NCI-H2227 (cell line): ENCODE measurements at regions not wholly inside any gene's neighbourhood (a gene's known extent, or its start where the extent isn't known, plus 50 kb on each side); places are given as distances from the start of the nearest gene placed in this dataset.
A peak's percentile ranks its signal among the peaks of the same experiment; 100 is the strongest.
"Not testable (repeated sequence)": the region's sequence is repeated elsewhere in the genome, so short reads cannot be mapped to it uniquely, and the experiment has no call there.

Experiments
- DNase-seq: peaks from one replicate; lab custom pipeline; 2025; ENCODE audit not compliant: unreplicated experiment; lab: John Stamatoyannopoulos, UW

DNA sequence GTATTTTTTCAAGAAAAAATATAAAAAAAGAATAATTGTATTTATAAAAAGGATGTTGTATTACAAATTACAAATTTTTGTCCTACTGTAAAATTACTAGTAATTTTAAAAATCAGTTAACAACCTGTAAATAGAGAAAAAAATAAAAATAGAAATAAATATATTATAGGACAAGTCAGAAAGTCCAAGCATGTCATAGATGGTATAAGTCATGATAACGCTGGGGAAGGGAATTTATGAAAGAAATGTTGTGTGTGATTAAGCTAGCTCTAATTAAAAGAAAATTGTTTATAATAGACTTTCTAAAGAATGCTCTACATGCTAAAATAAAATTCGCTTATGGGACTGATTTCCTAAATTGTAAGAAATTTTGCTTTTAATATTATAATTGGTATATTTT is 2329.9 kb downstream of the ARAP2 start:
- no peak for DNase-seq

DNA sequence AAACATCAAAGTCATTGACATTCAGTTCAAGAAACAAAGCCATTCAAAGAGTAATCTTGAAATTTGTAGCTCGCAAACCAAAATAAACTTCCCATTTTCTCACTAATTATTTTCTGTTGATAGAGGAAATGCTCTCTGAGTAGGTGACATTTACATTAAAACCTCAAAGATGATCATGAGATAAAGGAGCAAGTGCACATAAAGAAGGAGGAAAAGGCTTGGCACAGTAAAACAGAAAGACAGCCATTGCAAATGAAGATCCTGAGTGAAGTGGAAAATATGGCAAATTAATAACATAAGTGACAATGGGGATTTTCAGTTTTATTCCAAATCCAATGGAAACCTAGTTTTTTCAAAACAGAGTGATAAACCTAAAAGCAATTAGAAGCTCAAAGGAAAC is 2320.8 kb downstream of the ARAP2 start:
- no peak for DNase-seq

DNA sequence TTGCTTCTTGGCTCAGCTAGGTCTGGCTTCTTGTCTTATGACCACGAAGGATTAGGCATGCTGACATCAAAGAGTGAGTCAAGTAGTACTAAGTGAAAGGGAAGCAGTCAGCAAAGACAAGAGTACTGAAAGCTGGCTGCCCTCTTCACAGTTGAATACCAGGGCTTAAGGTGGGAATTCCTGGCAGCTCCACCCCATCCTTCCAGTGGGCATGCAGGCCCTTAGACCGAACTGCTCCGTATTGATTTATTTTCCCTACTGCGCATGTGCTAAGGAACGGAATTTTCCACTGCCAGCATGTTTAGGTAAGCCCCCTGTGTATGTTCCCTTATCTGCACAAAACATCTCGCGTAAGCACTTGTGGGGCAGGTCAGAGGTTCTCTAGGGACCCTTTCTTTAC is 2320.1 kb downstream of the ARAP2 start:
- DNase-seq = peak; percentile 38

DNA sequence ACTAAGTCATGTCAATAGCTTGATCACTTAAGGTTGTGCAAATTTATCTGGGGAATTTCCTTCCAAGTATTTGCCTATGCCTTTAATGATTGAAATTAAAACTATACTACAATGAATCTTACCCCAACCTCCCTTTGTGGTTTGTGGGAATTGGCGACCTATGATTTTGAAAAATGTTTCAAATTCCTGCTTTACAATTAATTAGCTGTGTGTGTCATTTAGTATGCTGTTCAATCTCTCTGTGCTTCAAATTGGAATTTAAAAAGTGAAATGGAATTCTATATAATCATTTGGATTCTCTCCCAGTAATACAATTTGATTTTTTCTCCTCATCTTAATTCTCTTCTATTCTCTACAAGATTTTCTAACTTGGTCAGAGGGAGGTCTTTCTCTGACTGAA is 2319.5 kb downstream of the ARAP2 start:
- no peak for DNase-seq

DNA sequence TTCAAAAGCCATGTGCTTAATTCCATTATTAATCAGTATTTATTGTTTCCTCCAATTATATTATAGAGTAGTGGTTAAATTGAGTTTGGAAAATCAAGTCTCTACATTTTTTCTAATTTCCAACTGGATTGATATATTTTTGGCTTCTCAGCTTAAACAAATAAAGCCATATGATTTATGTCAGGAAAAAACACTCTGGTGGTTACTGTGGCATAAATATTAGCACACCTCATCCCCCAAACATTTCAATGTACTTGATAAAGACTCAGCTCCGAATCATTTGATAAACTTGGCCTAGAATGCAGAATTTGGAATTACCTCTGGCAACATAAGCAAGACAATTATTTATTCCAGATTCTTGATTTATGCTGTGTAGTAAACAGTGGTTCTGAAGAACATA is 2313.8 kb downstream of the ARAP2 start:
- no peak for DNase-seq

DNA sequence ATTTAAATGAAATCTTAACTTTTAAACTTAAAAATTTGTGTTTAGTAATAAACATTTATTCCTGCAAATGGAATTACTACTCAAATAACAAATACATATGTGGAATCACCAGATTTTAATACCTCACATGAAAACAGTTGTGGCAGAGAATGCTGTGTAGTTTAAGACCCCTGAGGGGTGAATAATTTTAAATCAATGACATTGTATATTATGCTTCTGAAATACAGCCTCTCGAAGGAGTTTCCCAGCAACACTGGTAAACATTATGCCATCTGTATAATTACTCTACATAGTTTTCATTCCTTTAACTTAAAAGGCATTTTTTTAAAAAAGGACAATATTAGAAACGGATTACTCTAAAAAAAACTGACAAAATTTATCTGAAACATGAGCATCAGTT is 2313.3 kb downstream of the ARAP2 start:
- DNase-seq = no peak

DNA sequence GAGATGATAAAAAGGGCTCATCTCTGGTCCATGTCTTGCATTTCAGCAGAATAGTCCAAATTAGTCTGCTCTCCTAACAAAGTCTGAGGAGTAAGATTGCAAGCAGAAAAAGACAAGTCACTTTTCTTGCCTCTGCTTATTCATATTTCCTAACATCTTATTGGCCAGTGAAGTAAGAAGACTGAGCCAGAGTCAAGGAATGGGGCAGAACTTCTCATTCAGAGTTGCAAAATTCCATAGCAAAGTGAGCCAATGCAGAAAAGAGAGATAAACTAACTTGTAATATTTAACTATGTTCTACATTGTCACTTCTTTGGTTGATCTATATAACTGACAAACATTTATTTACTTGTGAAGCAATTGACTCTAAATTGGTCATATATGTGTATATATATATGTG is 2304.0 kb downstream of the ARAP2 start:
- DNase-seq = no peak

DNA sequence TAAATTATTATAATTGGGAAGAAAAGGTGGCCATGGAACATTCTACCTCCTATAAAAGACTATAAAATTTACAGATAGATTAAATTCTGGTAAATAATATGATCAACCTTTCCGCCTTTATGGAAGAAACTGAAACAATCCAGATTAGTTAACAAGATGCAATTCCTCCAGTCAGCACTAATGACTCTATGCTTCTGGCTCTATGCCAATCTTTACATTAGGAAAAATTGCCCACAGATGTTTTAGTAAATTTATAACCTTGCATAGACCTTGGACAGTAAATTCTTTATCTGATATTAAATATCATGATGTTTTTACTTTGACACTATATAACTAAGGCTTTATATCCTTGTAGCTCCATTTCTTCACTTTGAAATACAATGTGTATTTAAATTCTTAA is 2302.5 kb downstream of the ARAP2 start:
- no peak for DNase-seq

DNA sequence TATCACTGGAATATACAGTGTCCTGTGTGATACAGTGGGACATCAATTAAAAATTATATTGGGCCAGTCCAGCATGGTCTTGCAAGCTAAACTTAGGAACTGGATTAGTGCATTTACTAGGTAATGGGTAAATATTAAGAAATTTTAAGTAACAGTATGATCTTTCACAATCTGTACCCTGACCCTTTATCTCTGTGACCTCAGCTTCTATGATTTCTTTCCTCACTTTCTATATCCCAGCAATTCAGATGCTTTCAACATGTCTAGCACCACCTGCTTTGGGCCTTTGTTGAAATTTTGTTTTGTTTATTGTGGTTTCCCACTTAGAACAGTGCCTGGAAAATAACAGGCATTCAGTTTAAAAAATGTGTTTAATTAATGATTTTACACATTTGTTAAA is 2295.4 kb downstream of the ARAP2 start:
- no peak for DNase-seq

DNA sequence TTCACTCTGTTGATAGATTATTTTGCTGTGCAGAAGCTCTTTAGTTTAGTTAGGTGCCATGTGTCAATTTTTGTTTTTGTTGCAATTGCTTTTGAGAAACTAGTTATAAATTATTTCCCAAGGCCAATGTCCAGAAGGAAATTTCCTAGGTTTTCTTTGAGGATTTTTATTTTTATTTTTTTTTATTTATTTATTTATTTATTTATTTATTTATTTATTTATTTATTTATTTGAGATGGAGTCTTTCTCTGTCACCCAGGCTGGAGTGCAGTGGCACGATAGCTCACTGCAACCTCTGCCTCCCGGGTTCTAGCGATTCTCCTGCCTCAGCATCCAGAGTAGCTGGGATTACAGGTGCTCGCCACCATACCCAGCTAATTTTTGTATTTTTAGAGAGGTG is 2290.5 kb downstream of the ARAP2 start:
- DNase-seq = not testable (repeated sequence)

DNA sequence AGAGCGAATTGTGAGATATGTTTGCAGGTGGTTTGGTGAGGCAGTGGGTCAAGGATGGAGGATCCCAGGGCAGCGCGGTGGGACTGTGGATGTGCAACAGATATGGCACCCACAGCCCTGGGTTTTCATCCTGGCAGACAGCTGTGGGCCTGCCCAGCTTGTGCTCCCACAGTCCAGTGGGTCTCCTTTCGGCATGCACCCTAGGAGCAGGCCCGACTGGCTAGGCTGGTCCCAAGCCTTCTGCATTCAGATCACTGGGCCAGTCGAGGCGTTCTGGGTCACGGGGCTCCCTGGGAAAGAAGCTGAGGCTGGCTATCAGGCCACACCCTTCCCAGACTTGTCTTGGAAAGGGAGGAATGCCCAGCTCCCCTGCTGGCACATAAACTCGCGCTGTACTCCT is 2289.6 kb downstream of the ARAP2 start:
- no peak for DNase-seq

DNA sequence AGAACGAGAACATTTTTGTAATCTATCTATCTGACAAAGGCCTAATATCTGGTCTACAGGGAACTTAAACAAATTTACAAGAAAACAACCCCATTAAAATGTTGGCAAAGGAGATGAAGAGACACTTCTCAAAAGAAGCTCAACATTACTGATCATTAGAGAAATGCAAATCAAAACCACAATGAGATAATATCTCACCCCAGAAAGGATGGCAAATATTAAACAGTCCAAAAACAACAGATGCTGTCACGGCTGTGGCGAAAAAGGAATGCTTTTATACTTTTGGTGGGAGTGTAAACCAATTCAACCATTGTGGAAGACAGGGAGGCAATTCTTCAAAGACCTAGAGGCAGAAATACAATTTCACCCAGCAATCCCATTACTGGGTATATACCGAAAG is 2284.8 kb downstream of the ARAP2 start:
- DNase-seq = no peak

DNA sequence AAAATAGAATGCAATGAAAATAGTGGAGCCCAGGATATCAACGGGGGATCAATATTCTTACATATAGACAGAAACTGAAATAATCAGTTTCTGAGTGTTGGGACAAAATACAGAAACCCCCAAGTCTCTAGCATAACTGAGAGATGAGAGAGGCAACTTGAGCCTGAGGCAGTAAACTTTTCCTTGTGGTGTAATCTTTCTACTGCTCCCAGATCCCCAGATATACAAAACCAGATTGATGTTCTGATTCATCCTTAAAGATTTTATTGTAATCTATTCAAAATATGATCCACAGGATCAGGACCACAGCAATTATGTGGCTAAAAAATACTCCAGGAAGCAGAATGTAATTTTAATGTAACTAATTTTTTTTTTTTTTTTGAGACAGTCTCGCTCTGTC is 2282.6 kb downstream of the ARAP2 start:
- DNase-seq = no peak

DNA sequence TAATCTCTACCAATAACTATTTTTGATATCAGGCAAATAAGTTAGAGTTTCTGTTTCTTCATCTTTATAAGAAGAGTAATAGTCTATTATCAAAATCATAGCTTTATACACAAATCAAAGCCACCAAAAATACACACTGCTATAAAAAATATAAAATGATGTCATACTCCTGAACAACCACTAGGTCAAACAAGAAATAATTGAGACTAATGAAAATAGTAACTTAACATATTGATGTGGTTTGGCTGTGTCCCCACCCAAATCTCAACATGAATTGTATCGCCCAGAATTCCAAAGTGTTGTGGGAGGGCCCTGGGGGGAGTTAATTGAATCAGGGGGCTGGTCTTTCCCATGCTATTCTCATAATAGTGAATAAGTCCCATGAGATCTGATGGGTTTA is 2277.5 kb downstream of the ARAP2 start:
- DNase-seq = no peak

DNA sequence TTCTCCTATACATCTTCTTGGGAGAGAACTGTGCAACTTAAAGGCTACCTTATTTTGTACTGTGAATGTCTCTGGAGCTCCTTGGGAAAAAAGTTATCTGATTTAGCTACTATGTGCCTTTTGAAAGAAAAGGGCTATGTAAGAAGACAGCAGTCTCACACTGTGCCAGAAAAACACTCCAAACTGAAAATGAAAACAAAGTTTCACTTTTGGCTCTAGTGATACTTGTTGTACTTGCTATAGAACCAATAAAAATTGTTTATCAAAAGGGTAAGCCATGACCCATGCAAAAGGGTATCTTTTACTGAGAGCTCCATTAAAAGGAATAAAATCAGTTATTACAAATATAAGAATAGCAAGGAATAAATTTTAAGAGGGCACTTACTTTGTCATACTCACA is 2270.0 kb downstream of the ARAP2 start:
- no peak for DNase-seq

DNA sequence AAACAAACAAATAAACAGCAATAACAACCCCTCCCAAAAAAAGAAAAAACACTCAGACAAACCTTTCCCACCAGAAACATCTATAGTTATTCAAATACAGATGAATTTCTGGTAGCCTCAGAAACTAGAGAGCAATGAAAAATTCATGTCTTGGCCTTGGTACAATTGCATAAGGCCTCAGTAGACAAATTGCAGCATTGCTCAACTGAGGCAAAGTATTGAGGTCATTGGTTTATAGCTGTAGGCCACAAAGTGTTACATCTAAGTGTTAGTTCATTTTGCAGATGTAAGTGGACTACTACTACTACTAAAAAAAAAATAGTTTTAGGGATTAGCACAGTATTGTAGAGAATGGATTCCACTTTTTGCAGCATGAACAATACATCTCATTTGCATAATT is 2268.3 kb downstream of the ARAP2 start:
- DNase-seq = no peak

DNA sequence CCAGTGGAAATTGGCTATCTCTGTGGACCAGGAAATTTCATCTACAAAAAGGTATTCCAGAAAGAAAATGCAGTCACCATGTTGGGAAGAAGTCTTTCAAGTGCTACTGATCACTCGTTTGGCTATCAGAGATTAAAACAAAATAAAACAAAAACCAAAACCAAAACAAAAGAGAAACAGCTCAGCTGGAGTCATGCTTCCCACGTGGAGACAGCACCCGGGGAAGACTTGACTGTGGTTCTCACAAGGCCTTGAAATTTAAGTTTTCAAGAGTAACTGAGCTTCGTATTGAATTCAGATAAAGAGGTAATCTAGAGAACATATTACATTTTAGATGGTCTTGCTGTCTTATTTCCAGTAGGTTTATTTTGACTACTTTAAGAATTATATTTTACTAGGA is 2264.5 kb downstream of the ARAP2 start:
- DNase-seq = not testable (repeated sequence)

DNA sequence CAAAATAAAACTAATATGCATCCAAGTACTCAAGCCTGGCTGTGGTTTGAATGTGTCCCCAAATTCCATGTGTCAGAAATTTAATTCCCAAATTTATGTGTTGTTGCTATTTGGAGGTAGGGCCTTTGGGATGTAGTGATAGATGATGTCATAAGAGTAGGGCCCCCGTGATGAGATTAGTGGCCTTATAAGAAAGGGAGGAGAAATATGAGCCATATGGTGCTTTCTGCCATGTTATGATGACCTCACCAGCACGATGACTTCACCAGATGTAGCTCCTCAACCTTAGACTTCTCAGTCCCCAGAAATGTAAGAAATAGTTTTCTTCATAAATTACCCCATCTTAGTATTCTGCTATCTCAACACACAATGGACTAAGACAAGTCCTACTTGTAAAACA is 2264.0 kb downstream of the ARAP2 start:
- DNase-seq = no peak

DNA sequence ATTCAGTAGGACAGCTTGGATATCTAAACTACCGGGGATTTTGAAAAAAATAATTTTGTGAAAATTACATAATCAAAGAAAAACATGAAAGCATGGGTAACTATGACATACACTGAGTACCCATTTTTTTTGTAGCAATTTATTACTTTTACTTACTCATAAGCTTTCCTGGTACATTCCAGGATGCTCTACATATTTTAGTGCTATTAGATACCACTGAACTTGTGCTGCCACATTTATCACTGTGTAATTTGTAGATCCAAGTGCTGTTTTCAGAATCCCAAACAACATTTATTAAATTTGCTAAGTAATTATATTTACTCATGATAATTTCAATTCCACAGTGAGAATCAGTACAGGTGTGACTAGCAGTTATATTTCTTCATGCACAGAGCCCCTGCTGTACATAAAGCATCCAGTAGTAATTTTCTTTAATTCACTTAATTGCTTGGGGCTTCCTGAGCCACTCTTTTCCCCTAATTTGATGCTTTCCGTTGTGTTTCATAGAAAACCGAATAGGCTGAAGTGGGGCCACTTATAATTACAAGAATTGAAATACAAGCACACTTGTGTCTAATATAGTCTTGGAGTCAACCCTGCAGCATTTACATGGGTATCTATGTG is 2254.4 kb downstream of the ARAP2 start:
- DNase-seq = peak; percentile 8

DNA sequence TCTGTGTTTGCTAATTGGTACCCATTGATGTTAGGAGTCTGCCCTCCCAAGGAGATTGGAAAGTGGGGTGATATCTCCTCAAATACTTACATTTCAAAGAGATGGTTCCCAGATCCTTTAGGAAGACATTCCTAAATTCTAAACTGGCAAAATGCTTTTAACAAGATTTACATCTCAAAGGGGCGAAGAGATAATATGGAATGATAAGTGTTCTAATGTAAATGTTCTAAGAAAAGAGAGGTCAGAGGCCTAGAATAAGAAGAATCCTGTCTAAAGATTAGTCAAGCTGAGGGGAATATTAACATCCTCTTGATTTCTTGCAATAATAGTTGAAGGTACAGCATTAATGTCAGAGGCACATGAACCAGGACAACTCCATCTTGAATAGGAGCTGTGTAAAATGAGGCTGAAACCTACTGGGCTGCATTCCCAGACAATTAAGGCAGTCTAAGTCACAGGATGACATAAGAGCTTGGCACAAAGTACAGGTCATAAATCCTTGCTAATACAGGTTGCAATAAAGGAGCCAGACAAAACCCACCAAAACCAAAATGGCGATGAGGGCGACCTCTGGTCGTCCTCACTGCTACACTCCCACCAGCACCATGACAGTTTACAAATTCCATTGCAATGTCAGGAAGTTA is 2248.1 kb downstream of the ARAP2 start:
- DNase-seq = no peak

DNA sequence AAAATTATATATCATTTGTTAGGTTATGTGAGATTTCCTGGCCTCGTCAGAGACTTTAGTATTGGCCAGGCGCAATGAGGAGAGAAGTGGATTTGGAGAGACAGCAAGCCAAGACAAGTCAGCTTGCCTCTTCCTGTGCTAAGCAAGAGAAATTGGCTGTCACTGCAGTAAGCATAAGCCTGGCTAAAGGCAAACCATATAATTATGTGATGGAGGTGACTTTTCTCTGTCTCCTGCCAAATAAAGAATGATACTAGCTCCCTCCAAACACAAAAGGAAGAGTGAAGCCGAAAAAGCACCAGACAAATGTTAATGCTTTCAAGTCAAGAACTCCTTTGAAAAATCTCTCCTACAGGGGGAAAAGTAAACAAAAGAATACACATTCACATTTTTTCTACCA is 2246.0 kb downstream of the ARAP2 start:
- peak; percentile 39 for DNase-seq

DNA sequence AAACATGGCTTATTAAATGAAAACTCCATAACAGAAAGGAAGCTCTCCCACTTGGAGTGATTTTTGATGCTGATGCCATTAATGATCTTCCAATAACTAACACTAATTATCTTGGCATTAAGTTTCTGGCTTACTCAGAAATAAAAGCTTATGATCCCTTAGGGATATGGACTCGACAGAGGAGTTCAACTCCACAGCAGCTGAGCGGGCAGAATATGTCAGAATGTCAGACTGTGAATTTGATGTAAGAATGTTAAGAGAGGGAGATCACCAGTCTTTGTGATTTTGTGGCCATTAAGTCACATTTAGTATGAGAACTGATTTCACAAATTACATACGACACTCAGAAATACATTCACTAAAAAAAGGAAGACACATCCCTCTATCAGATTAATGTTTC is 2244.0 kb downstream of the ARAP2 start:
- DNase-seq = no peak

DNA sequence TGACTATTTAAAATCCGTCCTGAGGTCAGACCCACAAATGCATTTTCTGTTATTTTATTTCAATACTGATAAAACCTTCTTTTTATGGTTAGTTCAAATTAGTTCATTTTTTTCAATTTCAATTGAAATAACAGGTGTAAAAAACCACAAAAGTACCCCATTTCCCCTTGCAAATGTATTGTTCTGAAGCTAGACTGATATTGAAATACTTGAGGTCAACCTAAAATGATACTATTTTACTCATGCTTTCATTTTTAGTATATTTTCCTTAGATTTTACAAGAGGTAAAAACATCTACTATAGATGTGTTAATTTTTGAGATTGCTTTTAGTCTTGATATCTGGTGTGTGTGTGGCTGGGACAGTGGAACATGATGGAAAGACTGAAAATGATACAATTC is 2237.8 kb downstream of the ARAP2 start:
- DNase-seq = not testable (repeated sequence)
